ENCODE measurements at regions not wholly inside any gene's neighbourhood (a gene's known extent, or its start where the extent isn't known, plus 50 kb on each side); places are given as distances from the start of the nearest gene placed in this dataset.

DNA sequence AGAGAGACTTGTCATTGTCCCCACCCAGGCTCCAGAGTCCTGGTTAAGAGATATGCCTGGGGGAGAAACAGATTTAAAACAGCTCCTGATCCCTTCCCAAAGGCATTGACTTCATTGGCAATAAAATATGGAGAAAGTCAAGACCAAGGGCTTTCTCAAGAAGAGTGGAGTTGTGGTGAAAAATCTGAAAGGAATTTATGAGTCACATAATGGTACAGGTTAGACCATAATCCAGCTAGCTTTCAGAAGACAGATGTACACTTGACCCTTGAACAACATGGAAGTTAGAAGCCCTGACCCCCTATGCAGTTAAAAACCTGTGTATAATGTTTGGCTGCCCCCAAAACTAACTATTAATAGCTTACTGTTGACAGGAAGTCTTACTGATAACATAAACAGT, 599.1 kb upstream of the SOX11 start:
- no peak overlapping the region for H3K9ac ChIP-seq (ENCODE audit: low read depth, low read length)
- no peak overlapping the region for H3K27ac ChIP-seq (ENCODE audit: low read length)
- no peaks in the 10 kb centered on the region for H4K20me1 ChIP-seq (ENCODE audit: insufficient read depth, low read length)
- H3K4me2 ChIP-seq (ENCODE audit: insufficient read depth, low read length), result no peak overlapping the region
- H3K9me3 ChIP-seq (ENCODE audit: insufficient read depth, low read length, severe bottlenecking), result no peaks in the 10 kb centered on the region
- no peak overlapping the region for H2AFZ ChIP-seq (ENCODE audit: low read depth, low read length)
- DNase-seq, result no peak
- H3K4me1 ChIP-seq (ENCODE audit: insufficient read depth, low read length), result peaks cover 10% of the 10 kb centered on the region; the same call in 1 of the 2 replicates
- no peaks in the 10 kb centered on the region for H3K79me2 ChIP-seq (ENCODE audit: insufficient read depth, low read length)
- H3K36me3 ChIP-seq (ENCODE audit: insufficient read depth, low read length), result no peaks in the 10 kb centered on the region
- no peaks in the 10 kb centered on the region for H3K27me3 ChIP-seq (ENCODE audit: insufficient read depth, low read length, poor library complexity)
- ATAC-seq (ENCODE audit: insufficient read depth, low read depth), result no peak
- TF ChIP-seq EZH2 (IDR thresholded peaks at IDR 0.05; ENCODE audit: borderline replicate concordance, low read depth, low read length, severe bottlenecking), result no peak
- TF ChIP-seq, protein P1, sequence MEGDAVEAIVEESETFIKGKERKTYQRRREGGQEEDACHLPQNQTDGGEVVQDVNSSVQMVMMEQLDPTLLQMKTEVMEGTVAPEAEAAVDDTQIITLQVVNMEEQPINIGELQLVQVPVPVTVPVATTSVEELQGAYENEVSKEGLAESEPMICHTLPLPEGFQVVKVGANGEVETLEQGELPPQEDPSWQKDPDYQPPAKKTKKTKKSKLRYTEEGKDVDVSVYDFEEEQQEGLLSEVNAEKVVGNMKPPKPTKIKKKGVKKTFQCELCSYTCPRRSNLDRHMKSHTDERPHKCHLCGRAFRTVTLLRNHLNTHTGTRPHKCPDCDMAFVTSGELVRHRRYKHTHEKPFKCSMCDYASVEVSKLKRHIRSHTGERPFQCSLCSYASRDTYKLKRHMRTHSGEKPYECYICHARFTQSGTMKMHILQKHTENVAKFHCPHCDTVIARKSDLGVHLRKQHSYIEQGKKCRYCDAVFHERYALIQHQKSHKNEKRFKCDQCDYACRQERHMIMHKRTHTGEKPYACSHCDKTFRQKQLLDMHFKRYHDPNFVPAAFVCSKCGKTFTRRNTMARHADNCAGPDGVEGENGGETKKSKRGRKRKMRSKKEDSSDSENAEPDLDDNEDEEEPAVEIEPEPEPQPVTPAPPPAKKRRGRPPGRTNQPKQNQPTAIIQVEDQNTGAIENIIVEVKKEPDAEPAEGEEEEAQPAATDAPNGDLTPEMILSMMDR (IDR thresholded peaks at IDR 0.05; ENCODE audit: borderline replicate concordance, extremely low read depth, low read length, poor library complexity, severe bottlenecking), result no peak
- no peak overlapping the region for H3K4me3 ChIP-seq (ENCODE audit: low read depth in 1 of 2, low read length in 2 of 2)

DNA sequence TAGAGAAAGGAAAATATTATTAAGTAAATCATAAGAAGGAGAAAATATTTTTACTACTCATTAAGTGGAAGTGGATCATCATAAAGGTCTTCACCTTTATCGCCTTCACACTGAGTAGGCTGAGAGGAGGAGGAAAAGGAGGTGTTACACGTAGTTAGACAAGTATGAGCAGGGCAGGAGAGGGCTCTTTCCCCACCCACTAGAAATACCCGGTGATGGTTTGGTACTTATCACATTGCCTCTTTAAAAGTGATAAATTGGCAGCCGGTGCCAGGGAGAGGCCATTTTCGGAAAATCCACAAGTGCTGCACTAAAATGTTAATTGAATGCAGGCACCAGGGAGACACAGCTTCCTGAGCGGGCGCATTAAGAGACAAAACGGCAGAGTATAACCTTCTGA, 598.7 kb upstream of the SOX11 start:
- DNase-seq (no peak), ATAC-seq (ENCODE audit: insufficient read depth, low read depth) (no peak)
- Histone ChIP-seq H3K79me2 (ENCODE audit: insufficient read depth, low read length) (no peaks in the 10 kb centered on the region), H3K4me3 (ENCODE audit: low read depth in 1 of 2, low read length in 2 of 2) (no peak overlapping the region), H2AFZ (ENCODE audit: low read depth, low read length) (no peak overlapping the region), H4K20me1 (ENCODE audit: insufficient read depth, low read length) (no peaks in the 10 kb centered on the region), H3K27ac (ENCODE audit: low read length) (peak overlapping the region; percentile 31; the same call in 1 of the 2 replicates), H3K9ac (ENCODE audit: low read depth, low read length) (no peak overlapping the region), H3K36me3 (ENCODE audit: insufficient read depth, low read length) (no peaks in the 10 kb centered on the region), H3K9me3 (ENCODE audit: insufficient read depth, low read length, severe bottlenecking) (no peaks in the 10 kb centered on the region), H3K4me2 (ENCODE audit: insufficient read depth, low read length) (no peak overlapping the region; the same call in 1 of the 2 replicates), H3K4me1 (ENCODE audit: insufficient read depth, low read length) (peaks cover 10% of the 10 kb centered on the region; the same call in 1 of the 2 replicates), H3K27me3 (ENCODE audit: insufficient read depth, low read length, poor library complexity) (no peaks in the 10 kb centered on the region)
- TF ChIP-seq, protein P1 (IDR thresholded peaks at IDR 0.05; ENCODE audit: borderline replicate concordance, extremely low read depth, low read length, poor library complexity, severe bottlenecking), result no peak
- no peak for TF ChIP-seq EZH2 (IDR thresholded peaks at IDR 0.05; ENCODE audit: borderline replicate concordance, low read depth, low read length, severe bottlenecking)

DNA sequence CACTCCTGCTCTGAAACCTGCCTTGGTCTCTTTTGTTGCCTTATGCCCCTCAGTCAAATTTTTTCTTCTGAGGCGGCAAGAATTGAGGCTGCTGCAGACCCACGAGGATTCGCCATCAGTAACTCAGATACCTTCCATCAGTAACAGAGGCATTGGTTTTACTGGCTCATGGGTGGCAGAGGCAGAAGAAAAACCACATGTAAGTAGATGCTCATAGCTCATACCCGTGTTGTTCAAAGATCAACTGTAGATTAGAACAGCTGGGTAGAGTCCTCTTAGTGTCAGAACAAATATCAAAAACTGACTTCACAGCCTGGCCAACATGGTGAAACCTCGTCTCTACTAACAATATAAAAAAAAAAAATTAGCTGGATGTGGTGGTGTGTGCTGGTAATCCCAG, 598.0 kb upstream of the SOX11 start:
- Histone ChIP-seq H3K79me2 (ENCODE audit: insufficient read depth, low read length) (no peaks in the 10 kb centered on the region), H3K9me3 (ENCODE audit: insufficient read depth, low read length, severe bottlenecking) (no peaks in the 10 kb centered on the region)
- TF ChIP-seq EZH2 (IDR thresholded peaks at IDR 0.05; ENCODE audit: borderline replicate concordance, low read depth, low read length, severe bottlenecking), result no peak
- TF ChIP-seq, protein P1 (IDR thresholded peaks at IDR 0.05; ENCODE audit: borderline replicate concordance, extremely low read depth, low read length, poor library complexity, severe bottlenecking), result no peak

DNA sequence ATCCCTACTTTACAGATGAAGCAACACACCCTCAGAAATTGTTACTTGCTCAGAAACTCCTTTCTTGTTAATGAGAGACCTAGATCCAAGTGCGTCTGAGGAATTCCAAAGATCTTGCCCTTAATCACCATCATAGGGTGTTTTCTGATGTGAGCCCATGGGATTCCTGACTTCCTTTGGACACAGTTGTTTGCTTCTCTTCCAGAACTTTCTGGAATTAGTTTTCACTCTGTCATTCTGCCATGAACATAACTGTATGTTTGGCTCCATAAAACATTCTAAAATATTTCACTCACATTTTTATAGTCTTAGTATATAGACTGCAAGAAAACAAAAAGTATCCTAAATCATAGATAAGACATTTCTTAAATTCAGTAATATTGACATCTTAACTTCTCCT, 593.9 kb upstream of the SOX11 start:
- Histone ChIP-seq H3K4me2 (ENCODE audit: insufficient read depth, low read length) (no peak overlapping the region), H3K79me2 (ENCODE audit: insufficient read depth, low read length) (no peaks in the 10 kb centered on the region), H3K36me3 (ENCODE audit: insufficient read depth, low read length) (no peaks in the 10 kb centered on the region), H3K4me1 (ENCODE audit: insufficient read depth, low read length) (peaks cover 8% of the 10 kb centered on the region; the same call in 1 of the 2 replicates), H3K27ac (ENCODE audit: low read length) (no peak overlapping the region), H3K9ac (ENCODE audit: low read depth, low read length) (no peak overlapping the region), H3K27me3 (ENCODE audit: insufficient read depth, low read length, poor library complexity) (no peaks in the 10 kb centered on the region), H4K20me1 (ENCODE audit: insufficient read depth, low read length) (no peaks in the 10 kb centered on the region), H3K4me3 (ENCODE audit: low read depth in 1 of 2, low read length in 2 of 2) (no peak overlapping the region), H2AFZ (ENCODE audit: low read depth, low read length) (no peak overlapping the region), H3K9me3 (ENCODE audit: insufficient read depth, low read length, severe bottlenecking) (no peaks in the 10 kb centered on the region)
- no peak for TF ChIP-seq EZH2 (IDR thresholded peaks at IDR 0.05; ENCODE audit: borderline replicate concordance, low read depth, low read length, severe bottlenecking)
- TF ChIP-seq, protein P1 (IDR thresholded peaks at IDR 0.05; ENCODE audit: borderline replicate concordance, extremely low read depth, low read length, poor library complexity, severe bottlenecking), result no peak
- no peak for ATAC-seq (ENCODE audit: insufficient read depth, low read depth)
- no peak for DNase-seq

More for the DNA sequence above, 598.0 kb upstream of the SOX11 start:
- Histone ChIP-seq H2AFZ (ENCODE audit: low read depth, low read length) (no peak overlapping the region), H3K4me1 (ENCODE audit: insufficient read depth, low read length) (peaks cover 10% of the 10 kb centered on the region; the same call in 1 of the 2 replicates), H3K27me3 (ENCODE audit: insufficient read depth, low read length, poor library complexity) (no peaks in the 10 kb centered on the region), H3K9ac (ENCODE audit: low read depth, low read length) (no peak overlapping the region), H3K4me2 (ENCODE audit: insufficient read depth, low read length) (no peak overlapping the region), H3K27ac (ENCODE audit: low read length) (peak overlapping the region; percentile 31; the same call in 1 of the 2 replicates), H3K36me3 (ENCODE audit: insufficient read depth, low read length) (no peaks in the 10 kb centered on the region), H3K4me3 (ENCODE audit: low read depth in 1 of 2, low read length in 2 of 2) (no peak overlapping the region), H4K20me1 (ENCODE audit: insufficient read depth, low read length) (no peaks in the 10 kb centered on the region)
- ATAC-seq (ENCODE audit: insufficient read depth, low read depth) (peak; percentile 64), DNase-seq (no peak)

Measured in DND-41 (cell line).